ENCODE measurements at regions not wholly inside any gene's neighbourhood (a gene's known extent, or its start where the extent isn't known, plus 50 kb on each side); places are given as distances from the start of the nearest gene placed in this dataset.

GRCh38 chr21:20667931-20668330 lies 330.3 kb upstream of the NCAM2 start:
- TF ChIP-seq CTCF (IDR thresholded peaks at IDR 0.05; ENCODE audit: borderline replicate concordance, extremely low read depth, low read length, poor library complexity, severe bottlenecking) = no peak
- TF ChIP-seq EZH2 (IDR thresholded peaks at IDR 0.05; ENCODE audit: borderline replicate concordance, low read depth, low read length, severe bottlenecking) = no peak

Data from DND-41 (cell line).